Heart left ventricle (tissue), 16 donors: ENCODE measurements at regions not wholly inside any gene's neighbourhood (a gene's known extent, or its start where the extent isn't known, plus 50 kb on each side); places are given as distances from the start of the nearest gene placed in this dataset.
A peak's percentile ranks its signal among the peaks of the same experiment; 100 is the strongest.

Experiments
- ATAC-seq, 4 donors: fragments of 200-7000 bp; cut with Tn5 transposase; one replicate each; pipeline ENCODE4 v1.9.1; 2020 to 2022; ENCODE audit warnings: moderate library complexity in 4 of 4, mild to moderate bottlenecking in 3 of 4, moderate number of reproducible peaks in 1 of 4
- DNase-seq, 5 donors: peaks; one replicate each; pipeline ENCODE4 v3.0.0-alpha.2; 2020
- H3K27ac ChIP-seq, 12 donors: fragments of 200-600 bp; sonication (generic) in 4 of 12; one replicate each; pipeline versions ENCODE4 v1.5.0 to v1.8.0; 2016 to 2022; ENCODE audit warnings: mild to moderate bottlenecking in 2 of 12
- H3K27me3 ChIP-seq, 9 donors: fragments of 200-600 bp; sonication (generic) in 2 of 9; one replicate each; pipeline versions ENCODE4 v1.5.1 to v1.8.0; 2016 to 2022; ENCODE audit warnings: mild to moderate bottlenecking in 3 of 9
- H3K36me3 ChIP-seq, 9 donors: fragments of 200-600 bp; sonication (generic) in 2 of 9; one replicate each; pipeline versions ENCODE4 v1.5.0 to v1.8.0; 2018 to 2022; ENCODE audit warnings: mild to moderate bottlenecking in 2 of 9
- H3K4me1 ChIP-seq, 12 donors: fragments of 200-600 bp; sonication (generic) in 4 of 12; one replicate each; pipeline versions ENCODE4 v1.5.0 to v1.8.0; 2016 to 2022; ENCODE audit warnings: mild to moderate bottlenecking in 3 of 12
- H3K4me3 ChIP-seq, 12 donors: fragments of 200-600 bp; sonication (generic) in 4 of 12; one replicate each; pipeline versions ENCODE4 v1.5.0 to v1.8.0; 2017 to 2022; ENCODE audit warnings: mild to moderate bottlenecking in 9 of 12, moderate library complexity in 4 of 12
- H3K9me3 ChIP-seq, 12 donors: fragments of 200-600 bp; sonication (generic) in 4 of 12; one replicate each; pipeline versions ENCODE4 v1.5.0 to v1.8.0; 2016 to 2022; ENCODE audit warnings: mild to moderate bottlenecking in 1 of 12
- CTCF ChIP-seq, 12 donors: fragments of 200-600 bp; sonication (generic) in 4 of 12; IDR thresholded peaks; one replicate each; pipeline versions ENCODE4 v1.5.0 to v1.8.0; 2018 to 2022; ENCODE audit warnings: antibody characterized with exemption in 12 of 12, mild to moderate bottlenecking in 5 of 12
- POLR2A ChIP-seq, 2 donors: fragments of 450-650 bp; IDR thresholded peaks; one replicate each; pipeline ENCODE4 v1.6.1; 2017; ENCODE audit warnings: antibody characterized with exemption in 2 of 2, mild to moderate bottlenecking in 2 of 2, moderate library complexity in 2 of 2
- WGBS, 4 donors: extraction: QIAGEN DNeasy Blood & Tissue Kit in 2 of 4; methylation state at CpG; one replicate each; pipeline versions ENCODE4 v1.1.5 to v1.1.7; 2013 to 2018; 5-methylcytosine and 5-hydroxymethylcytosine counted together
- intact Hi-C, 10 donors: fragments of 100-400 bp; cut with DNase I; formaldehyde crosslinking; loops; one replicate each; pipeline versions ENCODE4 v1.11.1 to v1.14.2; 2022
- donor health status: ischemic (EF 13 %, LVEDD 7.1; RV severe dilation, severe dysfunction).
- donor health status: healthy with polysubstance abuse.
- donor health status: DM: no; HTN: yes; CAD: no.
- donor health status: DM: no; HTN: no; CAD: no.
- donor health status: ischemic (EF 25% LVEDD 6.9; RV normal size, moderate dysfunction).
- donor health status: ischemic (EF 25% LVEDD 5.7; RV mildly dilated, moderate dysfunction).
- donor health status: healthy.
- donor health status: DM: yes; HTN: yes; CAD: no.
- donor health status: ischemic (EF 35%, LVEDD 5.7; RV mildly dilated, moderate dysfunction).
- donor health status: nonischemic (EF 11% LVEDD 7.7; RV severe dilation, severe dysfunction).
- donor health status: DM: yes; HTN: yes; CAD: no.
- donor health status: PGD.
- donor health status: ischemic (EF 29% LVEDD 5.4; RV normal size, mild dysfunction).
- donor health status: nonischemic (EF 23%, LVEDD 6.1; RV moderate dilation, normal function).

DNA sequence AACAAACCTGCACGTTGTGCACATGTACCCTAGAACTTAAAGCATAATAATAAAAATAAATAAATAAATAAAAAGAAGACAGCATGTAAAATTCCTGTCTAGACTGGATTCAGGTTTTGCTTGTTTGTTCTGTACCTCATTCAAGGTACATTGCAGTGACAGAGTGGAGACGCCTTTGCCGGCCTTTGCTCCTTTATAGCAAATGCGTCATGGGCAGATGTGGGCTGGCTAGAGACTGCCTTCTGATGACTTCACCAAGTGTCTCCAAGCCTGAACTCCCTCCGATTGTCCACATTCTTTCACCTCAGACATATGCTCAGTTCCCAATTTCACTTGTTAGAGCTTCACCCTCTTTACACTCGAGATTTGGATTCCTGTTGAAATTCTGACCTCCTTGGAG is 147.8 kb upstream of the ARHGAP20 start:
- no peak for DNase-seq
- no peak for ATAC-seq
- no peak overlapping the region for H3K4me3 ChIP-seq
- WGBS, 4 donors, result 87 to 91% (median 90%) methylated on average over 6 of the region's 6 CpGs
- H3K9me3 ChIP-seq, result no peaks in the 10 kb centered on the region
- peaks cover 0 to 15% (median 0%) of the 10 kb centered on the region in 12 donors for H3K4me1 ChIP-seq
- no peaks in the 10 kb centered on the region for H3K36me3 ChIP-seq
- intact Hi-C loops, result no loop called here
- H3K27ac ChIP-seq, result no peak overlapping the region
- no peak for TF ChIP-seq CTCF (IDR thresholded peaks at IDR 0.05)
- TF ChIP-seq POLR2A (IDR thresholded peaks at IDR 0.05), result no peak
- H3K27me3 ChIP-seq, result no peaks in the 10 kb centered on the region

DNA sequence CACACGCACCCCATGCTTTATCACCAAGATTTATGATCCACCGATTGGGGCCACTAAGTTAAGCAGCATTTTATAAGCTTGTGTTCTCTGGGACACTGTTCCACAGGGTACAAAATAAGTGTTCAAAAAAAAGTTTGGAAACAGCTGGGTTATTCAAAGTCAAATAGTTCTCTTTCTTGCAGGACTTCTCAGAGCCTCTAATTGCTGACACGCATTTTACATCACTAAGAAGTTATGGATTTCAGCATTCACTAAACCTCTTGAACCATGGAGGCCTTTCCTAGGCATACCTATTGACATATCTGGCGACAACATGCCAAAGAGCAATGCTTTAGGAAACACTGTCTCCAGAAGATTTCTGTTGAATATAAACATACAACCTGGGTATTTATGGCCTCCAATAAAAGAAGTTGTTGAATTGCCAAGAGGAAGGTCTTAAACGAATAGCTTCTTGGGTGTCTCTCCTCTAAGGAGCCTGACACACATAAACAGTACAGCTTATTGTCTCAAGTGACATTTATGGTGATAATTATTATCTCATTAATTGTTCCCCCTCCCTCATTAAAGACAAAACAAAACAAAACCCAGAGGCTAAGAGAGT is 147.1 kb upstream of the ARHGAP20 start:
- no peak for TF ChIP-seq CTCF (IDR thresholded peaks at IDR 0.05)
- no peak for TF ChIP-seq POLR2A (IDR thresholded peaks at IDR 0.05)
- no peaks in the 10 kb centered on the region for H3K27me3 ChIP-seq
- no peaks in the 10 kb centered on the region for H3K36me3 ChIP-seq
- DNase-seq (no peak), ATAC-seq (no peak)
- H3K9me3 ChIP-seq, result no peaks in the 10 kb centered on the region
- H3K4me1 ChIP-seq, result peaks cover 0 to 15% (median 0%) of the 10 kb centered on the region in 12 donors
- 88 to 92% (median 91%) methylated on average over 5 of the region's 5 CpGs for WGBS, 4 donors
- intact Hi-C loops, result no loop called here
- no peak overlapping the region for H3K4me3 ChIP-seq
- no peak overlapping the region for H3K27ac ChIP-seq

DNA sequence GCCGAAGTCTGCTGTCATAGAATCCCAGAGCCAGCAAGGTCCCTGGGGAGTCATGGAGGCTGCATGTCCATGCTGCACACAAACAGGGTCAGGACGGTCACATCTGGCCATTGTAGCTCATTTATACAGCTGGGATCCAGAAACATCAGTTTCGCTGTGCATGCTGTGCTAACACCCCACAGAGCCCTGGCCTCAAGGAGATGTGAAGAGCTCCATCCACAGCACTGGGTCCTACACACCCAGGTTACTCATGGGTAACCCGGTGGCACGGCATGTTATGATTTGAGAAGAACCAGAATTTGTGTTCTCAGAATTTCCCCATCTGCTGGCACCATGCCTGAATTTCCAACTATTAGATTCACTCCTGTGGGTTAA is 146.3 kb upstream of the ARHGAP20 start:
- no peak for TF ChIP-seq CTCF (IDR thresholded peaks at IDR 0.05)
- TF ChIP-seq POLR2A (IDR thresholded peaks at IDR 0.05), result no peak
- H3K27ac ChIP-seq, result peak overlapping the region in 1 of 12 donors; percentile 13
- DNase-seq, result peak; percentile 53 to 82 (median 68)
- intact Hi-C loops, result no loop called here
- WGBS, 4 donors, result 49 to 62% (median 55%) methylated on average over 5 of the region's 5 CpGs
- no peaks in the 10 kb centered on the region for H3K27me3 ChIP-seq
- no peak overlapping the region for H3K4me3 ChIP-seq
- no peaks in the 10 kb centered on the region for H3K9me3 ChIP-seq
- peaks cover 0 to 15% (median 0%) of the 10 kb centered on the region in 12 donors for H3K4me1 ChIP-seq
- ATAC-seq, result peak; percentile 64 to 71 (median 70)
- no peaks in the 10 kb centered on the region for H3K36me3 ChIP-seq

- Histone ChIP-seq H3K4me1 (peaks cover 0 to 15% (median 0%) of the 10 kb centered on the region in 12 donors), H3K36me3 (no peaks in the 10 kb centered on the region), H3K27me3 (no peaks in the 10 kb centered on the region), H3K4me3 (no peak overlapping the region), H3K27ac (peak overlapping the region in 2 of 12 donors; percentile 3 to 13), H3K9me3 (no peaks in the 10 kb centered on the region)
- DNase-seq (peak in 1 of 5 donors; percentile 29), ATAC-seq (peak in 3 of 4 donors; percentile 44 to 72 (median 50))
- 59 to 79% (median 69%) methylated on average over 4 of the region's 4 CpGs for WGBS, 4 donors
- no peak for TF ChIP-seq POLR2A (IDR thresholded peaks at IDR 0.05)
- TF ChIP-seq CTCF (IDR thresholded peaks at IDR 0.05), result no peak
- intact Hi-C loops, result no loop called here
Observed at GRCh38 chr11:110857892-110858546, 145.8 kb upstream of the ARHGAP20 start.
